H9 (cell line): ENCODE measurements at regions not wholly inside any gene's neighbourhood (a gene's known extent, or its start where the extent isn't known, plus 50 kb on each side); places are given as distances from the start of the nearest gene placed in this dataset.

Source experiments
- DNase-seq: peaks from one replicate; pipeline ENCODE4 v3.0.0-alpha.2; 2017
- H2AFZ ChIP-seq: one replicate; pipeline ENCODE4 v1.6.1; 2013; ENCODE audit warnings: mild to moderate bottlenecking, low read length, control low read depth, moderate library complexity
- H2AK5ac ChIP-seq: 2 replicates; pipeline ENCODE4 v1.6.1; 2013; ENCODE audit warnings: low read length, control low read depth, mixed read lengths; ENCODE audit not compliant: insufficient read length
- H2BK120ac ChIP-seq: one replicate; pipeline ENCODE4 v1.6.1; 2013; ENCODE audit warnings: low read depth, mild to moderate bottlenecking, low read length, control low read depth, inconsistent platforms; ENCODE audit not compliant: poor library complexity, severe bottlenecking
- H2BK12ac ChIP-seq: 2 replicates; pipeline ENCODE4 v1.6.1; 2013; ENCODE audit warnings: low read length, control low read depth, mixed read lengths, low read depth; ENCODE audit not compliant: insufficient read length
- H2BK15ac ChIP-seq: 2 replicates; pipeline ENCODE4 v1.6.1; 2013; ENCODE audit warnings: low read depth, low read length, control low read depth
- H2BK20ac ChIP-seq: one replicate; pipeline ENCODE4 v1.6.1; 2013; ENCODE audit warnings: low read depth, mild to moderate bottlenecking, low read length, control low read depth, inconsistent platforms; ENCODE audit not compliant: poor library complexity, severe bottlenecking
- H2BK5ac ChIP-seq: 2 replicates; pipeline ENCODE4 v1.6.1; 2013; ENCODE audit warnings: low read length, control low read depth, mixed read lengths; ENCODE audit not compliant: insufficient read length
- H3K14ac ChIP-seq: 2 replicates; pipeline ENCODE4 v1.6.1; 2013; ENCODE audit warnings: low read length, control low read depth; ENCODE audit not compliant: insufficient read depth
- H3K18ac ChIP-seq: 2 replicates; pipeline ENCODE4 v1.6.1; 2013; ENCODE audit warnings: low read depth, mild to moderate bottlenecking, mixed read lengths, low read length, control low read depth; ENCODE audit not compliant: insufficient read length
- H3K23ac ChIP-seq: 2 replicates; pipeline ENCODE4 v1.6.1; 2013; ENCODE audit warnings: low read length, control low read depth, mixed read lengths, low read depth; ENCODE audit not compliant: insufficient read length
- H3K23me2 ChIP-seq: 2 replicates; pipeline ENCODE4 v1.6.1; 2013; ENCODE audit warnings: low read depth, mild to moderate bottlenecking, mixed read lengths, low read length, control low read depth; ENCODE audit not compliant: insufficient read length, poor library complexity, severe bottlenecking
- H3K27ac ChIP-seq: 2 replicates; pipeline ENCODE4 v1.5.1; 2013; ENCODE audit warnings: low read length, control low read depth, mixed read lengths, low read depth; ENCODE audit not compliant: insufficient read length
- H3K27me3 ChIP-seq: 2 replicates; pipeline ENCODE4 v1.6.1; 2013; ENCODE audit warnings: low read length, control low read depth, inconsistent platforms; ENCODE audit not compliant: insufficient read depth
- H3K4ac ChIP-seq: 2 replicates; pipeline ENCODE4 v1.6.1; 2013; ENCODE audit warnings: low read depth, mild to moderate bottlenecking, control low read depth, inconsistent platforms, low read length, moderate library complexity
- H3K4me1 ChIP-seq: 2 replicates; pipeline ENCODE4 v1.6.1; 2013; ENCODE audit warnings: low read length, control low read depth, inconsistent platforms; ENCODE audit not compliant: insufficient read depth
- H3K4me2 ChIP-seq: 2 replicates; pipeline ENCODE4 v1.6.1; 2013; ENCODE audit warnings: low read length, control low read depth, mixed read lengths; ENCODE audit not compliant: insufficient read length, insufficient read depth
- H3K56ac ChIP-seq: 2 replicates; pipeline ENCODE4 v1.6.1; 2013; ENCODE audit warnings: low read depth, mild to moderate bottlenecking, mixed read lengths, low read length, control low read depth; ENCODE audit not compliant: insufficient read length
- H3K79me1 ChIP-seq: 2 replicates; pipeline ENCODE4 v1.6.1; 2013; ENCODE audit warnings: low read depth, mild to moderate bottlenecking, moderate library complexity, low read length, control low read depth, inconsistent platforms; ENCODE audit not compliant: insufficient read depth, poor library complexity, severe bottlenecking
- H3K79me2 ChIP-seq: 2 replicates; pipeline ENCODE4 v1.6.1; 2013; ENCODE audit warnings: low read length, control low read depth, inconsistent platforms; ENCODE audit not compliant: insufficient read depth
- H3K9ac ChIP-seq: 2 replicates; pipeline ENCODE4 v1.6.1; 2013; ENCODE audit warnings: low read length, control low read depth, mixed read lengths; ENCODE audit not compliant: insufficient read length; ENCODE audit errors: extremely low read depth
- H3K9me3 ChIP-seq: one replicate; pipeline ENCODE4 v1.6.1; 2013; ENCODE audit warnings: low read depth, low read length, inconsistent platforms; ENCODE audit not compliant: control insufficient read depth
- H3T11ph ChIP-seq: one replicate; pipeline ENCODE4 v1.6.1; 2013; ENCODE audit warnings: mild to moderate bottlenecking, low read length, control low read depth, inconsistent platforms
- H4K20me1 ChIP-seq: one replicate; pipeline ENCODE4 v1.6.1; 2013; ENCODE audit not compliant: control insufficient read depth, insufficient read length, insufficient read depth
- H4K5ac ChIP-seq: 2 replicates; pipeline ENCODE4 v1.6.1; 2013; ENCODE audit warnings: low read depth, mild to moderate bottlenecking, mixed read lengths, low read length, control low read depth; ENCODE audit not compliant: insufficient read length
- H4K8ac ChIP-seq: replicated peaks from 2 replicates; pipeline ENCODE4 v1.6.1; 2013; ENCODE audit warnings: low read length, control low read depth, mixed read lengths, low read depth; ENCODE audit not compliant: insufficient read length
- H4K91ac ChIP-seq: 2 replicates; pipeline ENCODE4 v1.6.1; 2013; ENCODE audit warnings: low read depth, mild to moderate bottlenecking, moderate library complexity, mixed read lengths, low read length, control low read depth; ENCODE audit not compliant: insufficient read length
- H3K27ac Mint-ChIP-seq, 3 experiments: 2 replicates in 2 of 3; 3 replicates in 1 of 3; pipeline ENCODE4 v1.8.0; 2020 to 2021; ENCODE audit warnings: mixed read lengths in 3 of 3, mild to moderate bottlenecking in 1 of 3, moderate library complexity in 1 of 3
- H3K27me3 Mint-ChIP-seq: 2 replicates; pipeline ENCODE4 v1.8.0; 2021; ENCODE audit warnings: low read depth, mild to moderate bottlenecking, moderate library complexity, mixed read lengths
- H3K36me3 Mint-ChIP-seq, 3 experiments: 2 replicates in 2 of 3; 3 replicates in 1 of 3; pipeline ENCODE4 v1.8.0; 2020 to 2021; ENCODE audit warnings: low read depth in 3 of 3, mixed read lengths in 3 of 3; ENCODE audit not compliant: insufficient read depth in 1 of 3
- H3K4me1 Mint-ChIP-seq, 2 experiments: 2 replicates each; pipeline ENCODE4 v1.8.0; 2020; ENCODE audit warnings: mixed read lengths in 2 of 2
- H3K4me3 Mint-ChIP-seq, 2 experiments: 2 replicates in 1 of 2; 3 replicates in 1 of 2; pipeline ENCODE4 v1.8.0; 2020 to 2021; ENCODE audit warnings: mild to moderate bottlenecking in 2 of 2, mixed read lengths in 2 of 2, moderate library complexity in 1 of 2
- H3K9me3 Mint-ChIP-seq, 2 experiments: 2 replicates in 1 of 2; 3 replicates in 1 of 2; pipeline ENCODE4 v1.8.0; 2020; ENCODE audit warnings: mild to moderate bottlenecking in 2 of 2, mixed read lengths in 2 of 2, moderate library complexity in 1 of 2
- WGBS: extraction: QIAGEN DNeasy Blood & Tissue Kit; methylation state at CpG from one replicate; pipeline ENCODE4 v1.1.7; 2013; ENCODE audit warnings: missing lambda C conversion rate, low lambda C conversion rate, mixed read lengths; ENCODE audit not compliant: insufficient read length; ENCODE audit errors: extremely low coverage; 5-methylcytosine and 5-hydroxymethylcytosine counted together
- TF ChIP-seq, protein P1 (sequence below): fragments of 200-600 bp; sonication (generic); conservative IDR thresholded peaks from 3 replicates; pipeline ENCODE4 v1.8.0; 2021; ENCODE audit warnings: antibody characterized with exemption, mild to moderate bottlenecking

DNA sequence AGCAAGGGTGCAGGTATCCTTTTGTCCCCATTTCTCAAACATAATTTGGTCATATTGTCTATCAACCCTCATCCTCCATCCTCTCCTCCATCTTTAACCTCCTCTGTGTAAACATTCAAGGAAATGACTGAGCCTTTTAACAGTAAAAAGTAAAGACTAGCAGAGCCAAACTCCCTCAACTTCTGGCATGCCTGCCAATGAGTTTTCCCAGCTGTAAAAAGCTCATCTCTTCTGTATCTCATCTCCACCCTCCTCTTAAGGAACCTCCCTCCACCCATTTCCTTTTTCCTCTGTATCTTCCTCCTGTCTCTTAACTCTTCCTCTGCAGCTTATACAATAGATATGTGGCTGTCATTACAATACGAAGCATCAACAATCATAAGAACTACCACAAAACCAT, 76.9 kb upstream of the PSMD7 start:
- H3K9me3 Mint-ChIP-seq, result no peaks in the 10 kb centered on the region
- no peak overlapping the region for H3K4me3 Mint-ChIP-seq

More for the DNA sequence above, 76.9 kb upstream of the PSMD7 start:
- Histone ChIP-seq H2BK120ac (no peak overlapping the region), H3K18ac (no peak overlapping the region), H3K79me2 (no peaks in the 10 kb centered on the region), H2BK5ac (no peak overlapping the region), H3K79me1 (no peaks in the 10 kb centered on the region), H3K4ac (no peak overlapping the region), H3K27me3 (no peaks in the 10 kb centered on the region), H2BK12ac (no peak overlapping the region), H2AFZ (no peak overlapping the region), H3K27ac (no peak overlapping the region), H4K91ac (no peak overlapping the region), H2AK5ac (no peak overlapping the region), H3K9ac (no peak overlapping the region), H4K20me1 (no peaks in the 10 kb centered on the region), H3T11ph (no peak overlapping the region), H4K8ac (no peak overlapping the region), H3K4me2 (no peak overlapping the region), H2BK15ac (no peak overlapping the region), H3K14ac (no peak overlapping the region), H3K4me1 (no peaks in the 10 kb centered on the region), H3K56ac (no peak overlapping the region), H3K9me3 (no peaks in the 10 kb centered on the region), H4K5ac (no peak overlapping the region), H2BK20ac (no peak overlapping the region), H3K23ac (no peak overlapping the region), H3K23me2 (no peaks in the 10 kb centered on the region)
- no peak overlapping the region for H3K27ac Mint-ChIP-seq
- no peak for DNase-seq
- TF ChIP-seq, protein P1, sequence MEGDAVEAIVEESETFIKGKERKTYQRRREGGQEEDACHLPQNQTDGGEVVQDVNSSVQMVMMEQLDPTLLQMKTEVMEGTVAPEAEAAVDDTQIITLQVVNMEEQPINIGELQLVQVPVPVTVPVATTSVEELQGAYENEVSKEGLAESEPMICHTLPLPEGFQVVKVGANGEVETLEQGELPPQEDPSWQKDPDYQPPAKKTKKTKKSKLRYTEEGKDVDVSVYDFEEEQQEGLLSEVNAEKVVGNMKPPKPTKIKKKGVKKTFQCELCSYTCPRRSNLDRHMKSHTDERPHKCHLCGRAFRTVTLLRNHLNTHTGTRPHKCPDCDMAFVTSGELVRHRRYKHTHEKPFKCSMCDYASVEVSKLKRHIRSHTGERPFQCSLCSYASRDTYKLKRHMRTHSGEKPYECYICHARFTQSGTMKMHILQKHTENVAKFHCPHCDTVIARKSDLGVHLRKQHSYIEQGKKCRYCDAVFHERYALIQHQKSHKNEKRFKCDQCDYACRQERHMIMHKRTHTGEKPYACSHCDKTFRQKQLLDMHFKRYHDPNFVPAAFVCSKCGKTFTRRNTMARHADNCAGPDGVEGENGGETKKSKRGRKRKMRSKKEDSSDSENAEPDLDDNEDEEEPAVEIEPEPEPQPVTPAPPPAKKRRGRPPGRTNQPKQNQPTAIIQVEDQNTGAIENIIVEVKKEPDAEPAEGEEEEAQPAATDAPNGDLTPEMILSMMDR, result no peak
- H3K4me1 Mint-ChIP-seq, result no peaks in the 10 kb centered on the region
- WGBS, result no CpG with 5 or more reads among the region's 1 CpG
- no peaks in the 10 kb centered on the region; the same call in 1 of the 2 replicates for H3K27me3 Mint-ChIP-seq
- H3K36me3 Mint-ChIP-seq, result no peaks in the 10 kb centered on the region
